Inferior parietal cortex (tissue), 1 donor: ENCODE measurements at regions not wholly inside any gene's neighbourhood (a gene's known extent, or its start where the extent isn't known, plus 50 kb on each side); places are given as distances from the start of the nearest gene placed in this dataset.

ENCODE experiments used
- DNase-seq: peaks from one replicate; pipeline ENCODE4 v3.0.0-alpha.2; 2016; ENCODE audit errors: extremely low spot score

- no peak for DNase-seq
These were observed 89.6 kb upstream of the RAP2B start for GRCh38 chr3:153072382-153072781.

- DNase-seq, result no peak
These were observed 89.2 kb upstream of the RAP2B start for GRCh38 chr3:153072856-153073255.

- DNase-seq, result no peak
These were observed 88.4 kb upstream of the RAP2B start for GRCh38 chr3:153073636-153074035.

GRCh38 chr3:153078826-153079225, 83.2 kb upstream of the RAP2B start:
- DNase-seq, result no peak

GRCh38 chr3:153079386-153079785, 82.6 kb upstream of the RAP2B start:
- no peak for DNase-seq

GRCh38 chr3:153080778-153081240, 81.2 kb upstream of the RAP2B start:
- DNase-seq, result no peak

- DNase-seq, result no peak
These were observed 77.6 kb upstream of the RAP2B start for GRCh38 chr3:153084431-153084830.

- DNase-seq, result peak; percentile 26
These were observed 74.1 kb upstream of the RAP2B start for GRCh38 chr3:153087595-153088566.

- DNase-seq, result no peak
These were observed 72.4 kb upstream of the RAP2B start for GRCh38 chr3:153089620-153090019.

GRCh38 chr3:153090973-153091372, 71.1 kb upstream of the RAP2B start:
- DNase-seq, result no peak

- DNase-seq, result no peak
These were observed 68.4 kb upstream of the RAP2B start for GRCh38 chr3:153093629-153094028.

GRCh38 chr3:153094386-153094785, 67.6 kb upstream of the RAP2B start:
- DNase-seq, result no peak

- no peak for DNase-seq
These were observed 66.6 kb upstream of the RAP2B start for GRCh38 chr3:153095441-153095840.

GRCh38 chr3:153096731-153097131, 65.3 kb upstream of the RAP2B start:
- no peak for DNase-seq

GRCh38 chr3:153097213-153097612, 64.8 kb upstream of the RAP2B start:
- no peak for DNase-seq

GRCh38 chr3:153099131-153099530, 62.9 kb upstream of the RAP2B start:
- DNase-seq, result no peak

- DNase-seq, result no peak
These were observed 58.5 kb upstream of the RAP2B start for GRCh38 chr3:153103406-153103945.

GRCh38 chr3:153110041-153110440, 52.0 kb upstream of the RAP2B start:
- DNase-seq, result no peak

GRCh38 chr3:153111016-153111415, 51.0 kb upstream of the RAP2B start:
- DNase-seq, result no peak
